Activated CD4-positive, alpha-beta T cell treated with anti-CD3 and anti-CD28 coated beads, Interleukin-2, amount 50 U/mL, for 1 hour (primary cell): ENCODE measurements at regions not wholly inside any gene's neighbourhood (a gene's known extent, or its start where the extent isn't known, plus 50 kb on each side); places are given as distances from the start of the nearest gene placed in this dataset.

ENCODE experiments used
- DNase-seq: peaks from one replicate; pipeline ENCODE4 v3.0.0-alpha.2; 2020

DNA sequence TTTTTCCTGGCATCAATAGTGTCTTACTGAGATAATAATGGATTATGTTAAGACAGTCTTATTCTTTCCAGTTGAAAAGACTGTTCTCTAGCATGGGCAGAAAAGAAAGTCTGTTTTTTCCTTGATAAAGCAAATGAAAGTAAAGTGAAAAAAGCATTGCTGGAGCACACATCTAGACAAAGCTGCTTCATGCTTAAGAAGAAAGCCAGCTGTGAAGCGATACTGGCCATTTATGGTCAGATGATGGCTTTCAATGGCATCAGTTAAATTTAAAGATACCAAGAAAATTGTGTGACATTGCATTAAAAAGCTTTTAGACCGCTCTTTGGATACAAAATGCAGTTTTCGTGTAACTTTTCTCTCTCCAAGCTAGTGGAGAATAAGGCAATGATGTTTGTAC, 242.1 kb upstream of the TRAM1L1 start:
- DNase-seq = no peak

DNA sequence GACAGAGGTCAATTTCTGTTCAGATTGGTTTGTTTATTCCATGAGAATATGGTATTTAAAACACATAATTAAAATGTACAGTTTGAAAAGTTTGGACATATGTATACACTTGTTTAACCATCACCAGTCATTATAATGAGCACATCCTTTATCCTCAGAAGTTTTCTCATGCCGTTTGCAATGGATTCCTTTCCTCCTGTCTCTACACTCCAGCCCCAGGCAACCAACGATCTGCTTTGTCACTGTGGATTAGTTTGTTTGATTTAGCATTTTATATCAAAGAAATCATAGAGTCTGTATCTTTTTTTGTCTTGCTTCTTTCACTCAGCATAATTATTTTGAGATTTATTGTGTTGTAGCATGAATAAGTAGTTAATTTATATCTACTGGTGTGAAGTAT, 243.0 kb upstream of the TRAM1L1 start:
- no peak for DNase-seq

DNA sequence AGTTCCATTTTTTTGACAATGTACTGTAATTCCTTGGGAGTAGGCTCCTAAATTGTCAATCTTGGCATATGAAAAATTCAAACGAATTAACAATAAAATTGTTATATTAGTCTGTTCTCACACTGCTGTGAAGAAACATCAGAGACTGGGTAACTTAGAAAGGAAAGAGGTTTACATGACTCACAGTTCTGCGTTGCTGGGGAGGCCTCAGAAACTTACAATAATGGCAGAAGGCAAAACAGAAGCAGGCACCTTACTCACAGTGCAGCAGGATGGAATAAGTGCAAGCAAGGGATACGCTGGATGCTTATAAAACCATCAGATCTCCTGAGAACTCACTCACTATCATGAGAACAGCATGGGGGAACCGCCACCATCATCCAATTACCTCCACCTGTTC, 246.4 kb upstream of the TRAM1L1 start:
- DNase-seq = no peak

DNA sequence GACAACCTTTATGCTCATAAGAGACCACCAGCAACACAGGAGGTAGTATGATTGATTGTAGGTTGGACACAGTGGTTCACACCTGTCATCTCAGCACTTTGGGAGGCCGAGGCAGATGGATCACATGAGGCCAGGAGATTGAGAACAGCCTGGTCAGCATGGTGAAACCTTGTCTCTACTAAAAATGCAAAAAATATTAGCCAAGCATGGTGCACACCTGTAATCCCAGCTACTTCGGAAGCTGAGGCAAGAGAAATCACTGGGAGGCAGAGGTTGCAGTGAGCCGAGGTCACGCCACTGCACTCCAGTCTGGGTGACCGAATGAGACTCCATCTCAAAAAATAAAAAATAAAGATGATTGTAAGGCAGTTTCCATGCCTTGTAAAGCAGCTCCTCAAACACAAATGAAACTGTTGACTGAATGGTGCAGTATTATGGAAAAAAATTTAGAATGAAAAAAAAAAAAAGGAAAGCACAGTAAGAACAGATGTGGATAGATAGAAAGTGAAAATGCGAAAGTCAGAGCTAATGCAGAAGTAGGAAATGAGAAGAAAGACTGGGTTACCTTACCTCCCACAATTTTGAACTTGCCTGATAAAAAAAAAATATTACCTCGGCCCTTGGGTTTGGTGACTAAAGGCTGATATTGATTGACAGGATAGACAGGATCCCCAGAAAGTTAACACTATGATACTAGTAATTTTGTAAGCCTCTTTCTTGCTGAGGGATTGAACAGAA, 249.2 kb upstream of the TRAM1L1 start:
- DNase-seq = no peak

DNA sequence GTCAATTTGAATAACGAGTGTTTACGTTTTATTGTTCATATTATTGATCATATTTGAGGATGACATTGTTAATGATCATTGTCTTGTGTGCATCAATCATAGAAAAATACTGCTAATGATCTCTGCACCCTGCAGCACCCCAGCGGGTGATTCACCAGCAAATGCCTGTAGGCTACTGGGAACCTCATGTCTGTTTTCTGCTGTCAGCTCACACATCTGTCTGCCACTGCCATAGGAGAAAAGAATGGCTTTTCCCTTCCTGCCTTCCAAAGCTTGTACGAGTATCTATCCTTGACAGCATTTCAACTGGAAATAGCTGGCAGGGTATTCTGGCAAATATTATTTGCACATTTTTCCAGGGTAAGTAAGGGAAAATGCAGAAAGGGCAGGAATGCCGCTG, 272.1 kb upstream of the TRAM1L1 start:
- DNase-seq = no peak

DNA sequence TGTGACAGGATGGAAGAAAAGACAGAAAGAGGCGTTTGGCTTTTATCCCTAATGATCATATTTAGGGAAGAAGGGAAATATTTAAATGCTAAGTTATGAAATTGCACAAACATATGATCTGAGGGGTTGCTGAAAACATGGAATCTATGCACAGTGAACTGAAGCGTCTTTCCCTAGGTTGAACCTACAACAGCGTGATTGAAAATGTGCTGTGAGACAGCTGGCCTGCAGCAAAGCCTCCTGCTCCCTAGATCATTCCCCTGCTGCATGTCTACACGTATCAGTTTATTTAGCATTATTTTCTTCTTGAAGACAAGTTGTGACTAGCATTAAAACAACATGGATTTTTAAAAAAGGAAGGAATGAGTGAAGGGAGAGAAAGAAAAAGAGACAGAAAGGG, 272.5 kb upstream of the TRAM1L1 start:
- DNase-seq = no peak

DNA sequence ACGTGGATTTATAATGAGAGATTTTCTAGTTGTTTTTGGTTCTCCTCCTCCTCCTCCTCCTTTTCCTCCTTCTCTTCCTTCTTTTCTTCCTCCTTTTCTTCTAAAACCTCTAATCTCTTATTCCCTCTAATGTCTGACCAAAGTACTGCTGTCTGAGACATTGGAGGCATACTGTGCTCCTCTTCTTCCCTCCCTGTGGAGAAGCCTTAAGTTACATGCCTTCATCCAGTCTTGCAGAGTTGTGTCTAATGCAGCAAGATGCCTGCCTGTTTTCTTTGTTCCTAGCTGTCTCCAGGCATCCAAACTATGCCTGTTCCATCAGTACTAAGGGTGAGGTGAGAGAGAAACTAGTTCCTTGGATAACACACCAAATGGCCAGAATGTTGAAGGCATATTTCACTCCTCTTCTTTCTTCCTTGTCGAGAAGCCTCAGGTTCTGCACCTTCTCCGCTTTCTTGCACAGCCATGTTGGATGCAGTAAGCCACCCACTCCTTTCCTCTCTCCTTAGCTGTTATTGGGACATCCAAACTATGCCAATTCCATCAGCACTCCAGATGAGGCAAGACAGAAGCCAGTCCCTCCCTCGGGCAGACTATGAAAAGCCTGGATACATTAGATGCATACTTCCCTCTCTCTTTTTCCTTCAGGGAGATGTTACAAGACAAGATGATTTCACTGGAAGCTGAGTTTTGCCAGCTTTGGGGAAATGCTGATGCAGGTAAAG, 285.7 kb upstream of the TRAM1L1 start:
- no peak for DNase-seq

DNA sequence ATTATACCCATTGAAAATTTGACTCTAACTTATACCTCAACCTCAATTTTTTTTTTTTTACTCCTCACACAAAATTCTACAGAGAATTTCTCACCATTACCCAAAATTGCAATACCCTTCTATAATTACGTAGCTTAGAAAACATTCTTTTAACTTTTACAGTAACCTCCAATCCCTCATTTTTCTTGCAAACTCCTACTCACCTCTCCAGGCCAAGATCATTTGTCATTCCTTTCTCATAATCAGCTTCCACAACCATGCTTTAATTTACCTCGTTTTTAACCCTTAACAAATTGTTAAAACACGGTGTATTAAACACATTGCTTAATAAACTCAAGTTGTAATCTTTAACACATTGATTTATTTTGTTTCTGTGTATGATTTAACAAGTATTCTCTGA, 289.7 kb upstream of the TRAM1L1 start:
- no peak for DNase-seq

DNA sequence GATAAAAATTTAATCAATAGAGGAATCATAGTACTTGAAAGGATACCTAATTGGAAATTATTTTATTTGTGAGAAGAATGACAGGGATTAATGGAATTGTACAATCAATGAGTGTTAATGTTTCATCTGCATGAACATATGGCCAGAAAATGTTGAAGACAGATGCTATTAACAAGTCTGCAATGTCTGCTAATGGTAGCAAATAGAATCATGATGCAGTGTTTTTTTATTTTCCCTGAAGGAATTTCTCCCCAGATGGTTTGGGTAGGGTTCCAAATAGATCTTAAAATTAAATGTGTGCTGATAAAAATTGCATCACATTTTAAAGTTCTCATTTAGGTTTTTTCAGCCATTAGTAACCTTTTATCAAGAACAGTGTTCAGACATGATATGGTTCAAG, 291.3 kb upstream of the TRAM1L1 start:
- DNase-seq = no peak

DNA sequence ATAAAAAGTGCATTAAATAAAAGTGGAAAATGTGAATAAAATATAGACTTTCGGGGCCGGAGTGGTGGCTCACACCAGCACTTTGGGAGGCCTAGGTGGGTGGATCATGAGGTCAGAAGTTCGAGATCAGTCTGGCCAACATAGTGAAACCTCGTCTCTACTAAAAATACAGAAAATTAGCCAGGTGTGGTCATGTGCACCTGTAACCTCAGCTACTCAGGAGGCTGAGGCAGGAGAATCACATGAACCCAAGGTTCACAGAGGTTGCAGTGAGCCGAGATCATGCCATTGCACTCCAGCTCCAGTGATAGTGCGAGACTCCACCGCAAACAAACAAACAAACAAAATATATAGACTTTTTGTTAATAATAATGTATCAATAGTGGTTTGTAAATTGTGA, 293.6 kb upstream of the TRAM1L1 start:
- DNase-seq = no peak

DNA sequence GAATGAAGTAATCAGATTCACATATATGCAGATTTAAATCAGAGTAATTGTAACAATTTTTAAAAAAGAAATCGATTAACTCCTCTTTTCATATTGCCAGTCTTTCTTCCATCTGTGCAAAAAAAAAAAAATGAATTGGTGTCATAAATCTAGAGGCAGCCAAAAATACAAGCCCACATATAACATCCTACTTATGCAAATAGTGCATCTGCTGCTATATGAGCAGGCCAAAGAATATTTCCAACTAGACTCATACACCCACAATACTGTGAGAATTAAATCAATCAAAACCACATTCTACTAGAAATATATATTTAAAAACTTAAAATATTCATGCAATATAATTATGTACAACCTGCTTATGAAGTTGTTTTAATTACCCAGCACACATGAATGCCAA, 298.1 kb upstream of the TRAM1L1 start:
- DNase-seq = no peak

DNA sequence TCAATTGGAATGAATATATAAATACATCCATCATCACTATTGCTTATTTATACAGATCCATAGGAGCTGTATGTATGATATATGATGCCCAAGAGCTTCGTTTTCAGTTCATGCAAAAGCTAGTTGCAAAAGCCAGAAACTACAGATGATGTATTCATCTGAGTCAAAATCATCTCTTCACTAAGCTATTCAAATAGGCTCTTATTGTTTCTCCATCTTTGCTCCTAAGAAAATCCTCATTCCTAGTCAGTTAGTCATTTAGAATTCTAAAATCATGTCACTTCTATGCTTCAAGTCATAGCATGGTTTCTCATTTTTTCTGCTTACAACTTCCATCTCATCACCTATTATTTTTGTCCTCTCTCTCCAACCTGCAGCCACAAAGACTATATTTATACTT, 300.1 kb upstream of the TRAM1L1 start:
- DNase-seq = no peak

DNA sequence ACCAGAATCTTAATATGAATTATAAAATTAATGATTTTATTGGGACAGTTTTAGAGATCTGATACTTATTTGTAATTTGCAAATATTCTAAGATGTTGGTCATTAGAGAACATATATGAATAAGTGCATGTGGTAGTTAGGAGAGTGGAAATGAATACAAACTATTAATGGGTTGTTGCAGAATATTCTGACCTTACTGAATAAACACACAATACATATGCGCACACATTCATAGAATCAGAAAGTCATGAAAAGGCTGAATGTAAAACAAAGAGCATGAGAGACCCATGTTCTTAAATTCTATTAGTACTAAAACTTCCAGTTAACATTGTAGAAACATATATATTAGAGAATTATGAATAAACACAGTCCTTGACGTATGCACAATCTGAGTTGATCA, 301.7 kb upstream of the TRAM1L1 start:
- DNase-seq = no peak

DNA sequence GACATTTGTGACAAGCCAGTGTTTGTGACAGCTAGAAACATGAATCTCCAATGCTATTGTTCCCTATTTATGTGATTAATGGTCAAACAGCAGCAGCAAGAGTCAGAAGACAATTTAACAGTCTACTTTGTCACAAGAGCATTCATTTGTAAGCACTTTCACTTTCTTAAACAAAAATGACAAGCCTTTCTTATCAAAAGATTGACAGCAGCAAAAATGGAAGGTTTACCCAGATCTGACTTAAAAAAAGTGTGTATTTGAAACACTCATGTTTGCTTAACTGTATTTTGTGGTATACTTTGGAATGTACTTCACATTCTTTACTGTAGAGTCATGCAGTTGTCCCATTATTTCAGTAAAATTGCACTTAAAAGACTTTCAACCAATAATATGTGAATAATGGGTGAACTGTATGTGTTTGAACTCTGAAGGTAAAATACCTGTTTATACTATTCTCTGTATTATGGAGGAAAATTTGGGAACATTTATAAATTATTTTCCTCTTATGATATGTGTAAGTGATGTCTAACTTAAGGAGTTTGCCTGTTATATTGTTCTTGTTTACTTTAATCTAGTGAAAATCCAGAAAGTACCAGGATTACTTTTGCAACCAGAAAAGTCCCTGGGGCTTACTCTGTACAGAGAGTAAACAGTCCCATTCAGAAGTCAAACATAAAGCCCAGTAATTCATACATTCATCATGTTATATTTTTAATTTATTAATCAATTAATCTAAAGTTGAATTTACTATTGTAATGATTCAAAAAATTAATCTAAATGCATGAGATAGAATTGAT, 314.9 kb upstream of the TRAM1L1 start:
- DNase-seq = no peak

DNA sequence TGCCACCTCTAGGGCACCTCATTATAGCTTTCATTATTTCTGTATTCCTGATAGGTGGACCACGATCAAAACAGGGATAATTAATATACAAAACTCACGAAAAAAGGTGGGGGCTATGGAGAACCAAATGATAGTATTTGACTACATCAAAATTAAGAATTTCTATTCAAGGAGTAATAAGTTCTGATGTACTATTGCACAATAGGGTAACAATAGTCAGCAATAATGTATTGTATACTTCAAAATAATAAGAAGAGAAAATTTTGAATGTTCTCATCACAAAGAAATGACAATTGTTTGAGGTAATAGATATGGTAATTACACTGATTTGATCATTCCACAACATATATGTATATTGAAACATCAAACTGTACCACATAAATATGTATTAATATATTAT, 327.3 kb upstream of the TRAM1L1 start:
- no peak for DNase-seq

DNA sequence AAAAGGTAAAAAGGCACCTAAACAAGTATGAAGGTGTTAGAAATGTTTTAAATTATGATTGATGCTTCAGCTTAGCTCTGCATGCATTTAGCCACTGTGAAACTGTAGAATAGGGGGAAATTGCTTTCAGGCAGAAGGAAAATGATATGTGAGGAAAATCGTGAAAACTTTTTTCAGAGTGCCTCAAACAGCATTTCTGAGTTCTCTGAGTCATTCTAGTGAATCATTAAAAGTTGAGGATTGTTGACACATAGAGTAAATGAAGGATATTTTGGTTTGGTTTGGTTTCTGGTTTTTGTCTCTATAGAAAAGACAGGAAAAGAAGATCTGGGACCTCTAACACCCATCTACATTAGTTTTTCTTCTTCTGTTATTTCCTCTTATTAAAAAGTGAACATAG, 332.5 kb upstream of the TRAM1L1 start:
- no peak for DNase-seq

DNA sequence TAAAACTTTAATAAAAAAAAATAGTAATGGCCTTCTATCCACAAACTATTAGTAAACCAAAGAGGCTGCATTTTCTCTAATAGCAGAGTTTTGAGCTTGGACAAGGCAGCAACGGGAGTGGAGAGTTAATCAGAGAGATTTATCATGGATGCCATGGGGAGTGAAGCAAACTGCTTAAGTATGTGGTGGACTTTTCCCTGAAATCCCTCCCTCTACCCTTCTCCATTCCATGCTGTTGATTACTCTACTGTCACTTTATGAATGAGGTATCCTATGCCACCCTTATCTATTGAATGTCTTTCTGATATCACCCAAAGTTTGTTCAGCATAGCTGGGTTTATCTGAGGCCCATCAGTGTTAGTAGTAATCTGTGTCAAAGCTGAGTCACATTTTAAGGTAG, 335.6 kb upstream of the TRAM1L1 start:
- DNase-seq = no peak

DNA sequence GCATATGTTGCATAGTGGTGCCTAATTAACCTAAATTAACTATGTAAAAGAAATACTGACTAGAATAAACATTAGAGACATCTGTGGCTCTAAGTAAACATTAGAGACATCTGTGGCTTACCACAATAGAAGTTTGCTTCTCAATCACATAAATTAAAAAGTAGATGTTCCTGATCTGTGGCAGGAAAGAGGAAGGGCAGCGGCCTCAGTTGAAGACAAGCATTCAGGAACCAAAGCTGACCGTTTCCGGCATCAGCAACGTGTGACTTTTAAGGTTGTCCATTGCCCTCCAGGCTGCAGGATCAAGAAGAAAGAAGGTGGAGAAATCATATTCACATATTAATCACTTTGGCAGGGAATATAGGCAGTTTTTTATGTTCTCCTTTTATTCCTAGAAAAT, 336.3 kb upstream of the TRAM1L1 start:
- DNase-seq = no peak

DNA sequence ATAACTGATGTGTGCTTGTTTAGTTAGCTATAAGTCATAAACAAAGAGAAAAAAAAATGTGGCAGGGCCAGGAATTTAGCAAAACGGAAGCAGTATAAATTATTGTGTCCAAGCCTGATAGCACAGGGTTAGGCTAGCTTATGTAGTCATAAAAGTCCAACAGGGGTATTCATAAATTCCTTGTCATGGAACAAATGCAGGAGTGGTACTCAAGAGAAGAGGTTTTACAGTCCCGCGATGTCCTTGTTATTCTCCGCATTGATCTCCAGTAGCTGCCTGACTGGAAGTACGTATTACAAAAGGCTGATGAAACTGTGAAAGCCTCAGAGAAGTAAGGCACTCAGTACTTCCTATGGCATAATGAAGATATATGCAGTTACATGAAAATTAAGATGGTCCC, 336.9 kb upstream of the TRAM1L1 start:
- DNase-seq = no peak

DNA sequence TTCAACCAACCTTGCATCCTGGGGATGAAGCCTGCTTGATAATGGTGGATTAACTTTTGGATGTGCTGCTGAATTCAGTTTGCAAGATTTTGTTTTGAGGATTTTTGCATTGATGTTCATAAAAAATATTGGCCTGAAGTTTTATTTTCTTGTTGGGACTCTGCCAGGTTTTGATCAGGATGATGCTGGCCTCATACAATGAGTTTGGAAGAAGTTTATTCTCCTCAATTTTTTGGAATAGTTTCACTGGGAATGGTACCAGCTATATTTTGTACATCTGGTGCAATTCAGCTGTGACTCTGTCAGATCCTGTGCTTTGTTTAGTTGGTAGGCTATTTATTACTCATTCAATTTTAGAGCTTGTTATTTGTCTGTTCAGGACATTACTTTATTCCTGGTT, 340.3 kb upstream of the TRAM1L1 start:
- no peak for DNase-seq

DNA sequence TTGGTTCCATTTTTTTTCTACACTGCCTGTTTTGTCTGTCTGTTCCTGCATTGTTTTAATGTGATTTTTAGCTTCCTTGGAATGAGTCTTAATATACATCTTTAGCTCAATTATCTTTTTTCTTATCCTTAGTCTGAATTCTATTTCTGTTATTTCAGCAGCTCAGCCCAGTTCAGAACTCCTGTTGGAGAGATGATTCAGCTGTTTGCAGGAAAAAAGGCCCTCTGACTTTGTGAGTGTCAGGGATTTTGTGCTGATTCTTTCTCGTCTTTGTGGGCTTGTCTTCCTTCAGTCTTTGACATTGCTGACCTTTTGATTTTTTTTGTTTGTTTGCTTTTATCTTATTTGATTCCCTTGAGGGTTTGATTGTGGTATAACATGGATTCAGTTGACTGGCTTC, 343.2 kb upstream of the TRAM1L1 start:
- DNase-seq = no peak

DNA sequence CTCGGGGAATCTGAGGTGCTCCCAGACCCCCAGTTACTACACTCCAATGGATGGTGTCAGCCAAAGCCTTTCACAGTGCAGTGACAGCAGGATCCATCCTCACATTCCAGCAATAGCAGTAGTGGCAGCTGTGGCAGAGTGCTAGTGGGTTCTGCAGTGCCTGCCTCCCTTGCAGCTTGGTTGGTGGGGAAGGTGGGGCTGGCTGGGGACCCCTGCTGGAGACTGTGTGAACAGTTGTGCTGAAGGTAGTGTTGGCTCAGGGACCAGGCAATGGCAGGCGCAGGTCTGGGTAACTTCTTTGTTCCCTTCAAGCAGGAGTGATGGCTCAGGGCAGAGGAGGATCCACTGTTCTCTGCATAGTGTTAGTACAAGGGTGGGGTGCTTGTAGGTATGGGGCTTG, 343.7 kb upstream of the TRAM1L1 start:
- no peak for DNase-seq

DNA sequence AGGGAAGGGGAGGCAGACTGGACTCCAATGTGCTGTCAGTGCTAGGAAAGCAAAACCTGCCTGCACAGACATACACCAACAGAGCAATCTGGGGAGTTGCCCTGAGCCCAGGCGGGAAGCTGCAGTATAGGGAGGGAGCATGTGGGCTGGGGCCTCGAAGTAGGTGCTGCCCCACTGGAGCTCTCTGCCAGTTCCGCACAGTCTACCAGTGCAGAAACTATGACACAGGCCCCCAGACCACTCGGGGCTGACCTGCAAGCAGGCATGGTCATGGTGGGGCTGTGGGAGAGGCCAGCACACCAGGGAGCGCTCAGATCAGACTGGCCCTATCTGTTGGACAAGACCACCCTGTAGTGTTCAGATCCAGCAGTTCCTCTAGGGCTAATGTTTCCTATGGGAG, 344.1 kb upstream of the TRAM1L1 start:
- DNase-seq = no peak

DNA sequence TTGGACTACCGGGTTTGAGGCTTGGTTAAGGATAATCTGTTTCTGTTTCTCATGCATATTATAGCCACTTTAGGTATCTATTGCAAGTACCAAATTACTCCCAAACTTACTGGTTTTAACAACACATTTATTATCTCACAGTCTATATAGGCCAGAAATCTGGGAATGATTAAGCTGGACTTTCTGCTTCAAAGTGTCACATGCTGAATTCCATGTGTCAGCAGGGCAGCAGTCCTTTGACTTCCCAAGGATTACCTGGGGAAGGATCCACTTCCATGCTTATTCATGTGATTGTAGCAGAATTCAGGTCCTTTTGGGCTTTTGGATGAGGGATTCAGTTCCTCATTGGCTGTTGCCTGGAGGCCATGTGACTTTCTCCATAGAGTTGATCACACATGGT, 349.0 kb upstream of the TRAM1L1 start:
- no peak for DNase-seq
